Fibroblast of the aortic adventitia (primary cell): ENCODE measurements at regions not wholly inside any gene's neighbourhood (a gene's known extent, or its start where the extent isn't known, plus 50 kb on each side); places are given as distances from the start of the nearest gene placed in this dataset.
"Not testable (repeated sequence)": the region's sequence is repeated elsewhere in the genome, so short reads cannot be mapped to it uniquely, and the experiment has no call there.

Experiments used
- DNase-seq: peaks from one replicate; pipeline ENCODE4 v3.0.0-alpha.2; 2010; ENCODE audit warnings: low read depth
- H3K4me3 ChIP-seq: 2 replicates; pipeline ENCODE4 v1.5.1; 2011; ENCODE audit warnings: low read depth, mild to moderate bottlenecking, control low read depth, low read length, moderate library complexity
- TF ChIP-seq, protein P1 (sequence below): IDR thresholded peaks from 2 replicates; pipeline ENCODE4 v1.5.1; 2011; ENCODE audit warnings: mild to moderate bottlenecking, low read length, control low read depth, inconsistent platforms; ENCODE audit not compliant: insufficient read depth

DNA sequence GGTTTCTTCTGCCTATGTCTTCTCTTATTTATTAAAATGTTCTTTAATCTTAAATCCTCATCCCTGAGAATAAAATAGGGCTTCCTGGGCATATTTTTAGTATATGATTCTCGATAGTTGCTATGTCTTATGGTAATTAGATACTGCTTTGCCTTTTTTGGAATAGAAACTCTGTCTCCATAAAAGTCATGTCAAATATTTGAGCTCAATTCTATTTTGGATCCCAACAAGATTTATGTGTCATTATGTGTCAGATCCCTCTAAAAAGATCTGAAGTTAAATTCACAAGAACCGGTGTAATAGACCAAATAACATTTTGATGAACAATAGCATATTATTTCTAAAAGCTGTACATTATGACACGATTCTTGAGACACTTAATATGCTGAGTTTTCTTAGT, 312.5 kb upstream of the PDE3A start:
- H3K4me3 ChIP-seq: no peak overlapping the region
- DNase-seq: no peak
- TF ChIP-seq, protein P1, sequence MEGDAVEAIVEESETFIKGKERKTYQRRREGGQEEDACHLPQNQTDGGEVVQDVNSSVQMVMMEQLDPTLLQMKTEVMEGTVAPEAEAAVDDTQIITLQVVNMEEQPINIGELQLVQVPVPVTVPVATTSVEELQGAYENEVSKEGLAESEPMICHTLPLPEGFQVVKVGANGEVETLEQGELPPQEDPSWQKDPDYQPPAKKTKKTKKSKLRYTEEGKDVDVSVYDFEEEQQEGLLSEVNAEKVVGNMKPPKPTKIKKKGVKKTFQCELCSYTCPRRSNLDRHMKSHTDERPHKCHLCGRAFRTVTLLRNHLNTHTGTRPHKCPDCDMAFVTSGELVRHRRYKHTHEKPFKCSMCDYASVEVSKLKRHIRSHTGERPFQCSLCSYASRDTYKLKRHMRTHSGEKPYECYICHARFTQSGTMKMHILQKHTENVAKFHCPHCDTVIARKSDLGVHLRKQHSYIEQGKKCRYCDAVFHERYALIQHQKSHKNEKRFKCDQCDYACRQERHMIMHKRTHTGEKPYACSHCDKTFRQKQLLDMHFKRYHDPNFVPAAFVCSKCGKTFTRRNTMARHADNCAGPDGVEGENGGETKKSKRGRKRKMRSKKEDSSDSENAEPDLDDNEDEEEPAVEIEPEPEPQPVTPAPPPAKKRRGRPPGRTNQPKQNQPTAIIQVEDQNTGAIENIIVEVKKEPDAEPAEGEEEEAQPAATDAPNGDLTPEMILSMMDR: no peak

DNA sequence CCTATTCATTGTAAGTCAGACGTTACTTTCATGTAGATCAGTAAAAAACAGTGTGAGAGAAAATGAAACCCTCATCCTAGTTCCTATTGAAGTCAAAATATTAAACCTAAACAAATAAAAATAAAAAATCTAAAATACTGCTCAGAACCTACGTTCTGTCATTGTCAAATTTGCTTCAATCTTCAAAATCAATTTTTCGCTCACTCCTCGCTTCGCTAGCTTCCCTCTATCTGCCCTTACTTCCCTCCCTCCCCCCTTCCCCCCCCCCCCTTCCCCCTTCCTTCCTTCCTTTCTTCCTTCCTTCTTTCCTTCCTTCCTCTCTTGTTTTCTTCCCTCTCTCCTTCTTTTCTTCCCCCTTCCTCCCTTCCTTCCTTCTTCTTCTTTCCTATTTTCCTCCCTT, 310.9 kb upstream of the PDE3A start:
- H3K4me3 ChIP-seq: no peak overlapping the region
- no peak for DNase-seq
- TF ChIP-seq, protein P1: no peak

DNA sequence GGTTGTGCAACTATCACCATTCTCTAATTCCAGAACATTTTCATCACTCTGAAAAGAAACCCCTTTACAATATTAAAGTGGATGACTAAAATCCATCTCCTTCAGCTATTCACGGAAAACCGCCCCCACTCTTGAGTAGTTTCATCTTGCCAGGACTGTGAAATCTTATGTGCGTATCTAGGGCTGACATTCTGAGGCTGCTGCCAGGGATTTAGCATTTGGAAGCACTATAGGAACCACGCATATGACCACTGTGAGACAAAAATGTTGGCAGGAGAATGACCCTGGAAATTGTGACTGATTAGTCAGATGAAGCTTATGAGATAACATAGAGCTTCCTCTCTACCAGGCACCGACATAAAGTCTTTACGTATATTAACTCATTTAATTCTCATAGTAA, 305.2 kb upstream of the PDE3A start:
- DNase-seq: peak; percentile 77
- TF ChIP-seq, protein P1: no peak
- no peak overlapping the region for H3K4me3 ChIP-seq

DNA sequence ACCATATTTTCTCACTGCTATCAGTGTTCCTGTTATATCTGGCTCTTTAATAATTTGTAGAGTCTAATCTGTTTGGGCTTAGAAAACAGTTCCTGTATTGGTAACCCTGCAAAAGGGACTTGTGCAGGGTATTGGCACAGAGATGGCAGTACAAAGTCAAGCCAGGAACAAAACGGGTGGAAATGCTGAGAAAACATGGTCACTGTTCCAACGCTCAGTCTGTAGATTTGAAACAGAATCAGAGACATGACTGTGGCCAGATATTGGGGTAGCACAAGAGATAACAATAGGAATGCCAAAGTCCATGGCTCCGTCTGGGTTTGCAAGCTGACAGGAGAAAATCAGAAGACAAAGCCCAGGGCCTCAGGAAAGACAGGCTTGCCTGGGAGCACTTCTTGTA, 290.7 kb upstream of the PDE3A start:
- DNase-seq: peak; percentile 6
- TF ChIP-seq, protein P1: no peak
- H3K4me3 ChIP-seq: no peak overlapping the region

DNA sequence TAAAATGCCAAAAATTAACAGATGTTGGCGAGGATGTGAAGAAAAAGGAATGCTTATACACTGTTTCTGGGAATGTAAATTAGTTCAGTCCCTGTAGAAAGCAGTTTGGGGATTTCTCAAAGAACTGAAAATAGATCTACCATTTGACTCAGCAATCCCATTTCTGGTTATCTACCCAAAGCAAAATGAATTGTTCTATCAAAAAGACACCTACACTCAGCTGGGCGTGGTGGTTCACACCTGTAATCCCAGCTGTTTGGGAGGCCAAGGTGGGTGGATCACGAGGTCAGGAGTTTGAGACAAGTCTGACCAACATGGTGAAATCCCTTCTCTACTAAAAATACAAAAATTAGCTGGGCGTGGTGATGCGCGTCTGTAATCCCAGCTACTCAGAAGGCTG, 279.3 kb upstream of the PDE3A start:
- no peak for DNase-seq
- TF ChIP-seq, protein P1: no peak

DNA sequence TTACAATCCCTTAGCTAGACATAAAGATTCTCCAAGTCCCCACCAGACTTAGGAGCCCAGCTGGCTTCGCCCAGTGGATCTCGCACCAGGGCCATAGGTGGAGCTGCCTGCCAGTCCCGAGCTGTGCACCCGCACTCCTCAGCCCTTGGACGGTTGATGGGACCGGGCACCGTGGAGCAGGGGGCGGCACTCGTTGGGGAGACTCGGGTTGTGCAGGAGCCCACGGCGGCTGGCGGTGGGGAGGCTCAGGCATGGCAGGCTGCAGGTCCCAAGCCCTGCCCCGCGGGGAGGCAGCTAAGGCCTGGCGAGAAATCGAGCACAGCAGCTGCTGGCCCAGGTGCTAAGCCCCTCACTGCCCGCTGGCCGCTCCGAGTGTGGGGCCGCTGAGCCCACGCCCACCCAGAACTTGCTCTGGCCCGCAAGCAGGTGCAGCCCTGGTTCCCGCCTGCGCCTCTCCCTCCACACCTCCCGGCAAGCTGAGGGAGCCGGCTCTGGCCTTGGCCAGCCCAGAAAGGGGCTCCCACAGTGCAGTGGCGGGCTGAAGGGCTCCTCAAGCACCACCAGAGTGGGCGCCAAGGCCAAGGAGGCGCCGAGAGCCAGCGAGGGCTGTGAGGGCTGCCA, 275.0 kb upstream of the PDE3A start:
- not testable (repeated sequence) for H3K4me3 ChIP-seq, DNase-seq

More for the DNA sequence above, 279.3 kb upstream of the PDE3A start:
- no peak overlapping the region for H3K4me3 ChIP-seq

DNA sequence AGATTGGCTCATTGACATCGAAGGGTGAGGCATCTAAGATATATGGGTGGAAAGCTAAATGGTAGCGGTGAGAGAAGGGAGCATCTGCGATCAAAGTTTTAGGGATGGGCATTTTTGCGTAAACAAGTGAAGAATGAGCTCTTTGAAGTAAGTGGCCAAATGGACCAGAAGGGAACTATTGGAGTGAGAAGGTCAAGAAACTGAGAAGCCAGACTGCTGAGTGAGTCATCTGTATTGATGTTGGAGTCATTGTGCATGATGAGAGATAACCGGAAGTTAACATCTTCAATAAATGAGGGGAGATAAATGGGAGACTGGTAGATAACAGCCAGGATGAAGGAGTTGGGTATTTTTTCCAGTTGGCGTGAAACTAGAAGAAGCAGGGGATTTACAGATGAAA, 271.9 kb upstream of the PDE3A start:
- no peak overlapping the region for H3K4me3 ChIP-seq
- no peak for DNase-seq
- TF ChIP-seq, protein P1: no peak
